ENCODE measurements at regions not wholly inside any gene's neighbourhood (a gene's known extent, or its start where the extent isn't known, plus 50 kb on each side); places are given as distances from the start of the nearest gene placed in this dataset.

DNA sequence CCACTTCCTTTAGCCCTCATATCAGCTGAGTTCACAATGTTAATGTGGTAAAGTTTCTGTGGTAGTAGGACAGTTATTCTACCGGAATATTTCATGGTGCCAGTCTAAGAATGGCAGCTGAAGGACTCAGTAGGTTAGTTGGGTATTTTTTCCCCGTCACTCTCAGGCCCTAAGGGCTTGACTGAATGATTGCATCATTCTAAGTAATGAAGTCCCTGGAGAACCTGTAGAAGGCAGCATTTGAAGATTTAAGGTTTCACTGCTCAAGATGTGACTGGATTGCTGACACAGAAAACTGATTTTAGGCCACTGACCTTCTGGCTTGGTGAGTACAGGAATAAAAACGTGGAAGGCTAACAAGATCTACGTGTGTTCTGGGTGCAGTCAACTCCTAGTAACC lies 657.3 kb downstream of the PCDH19 start:
- TF ChIP-seq CTCF (IDR thresholded peaks at IDR 0.05) (no peak), POLR2A (IDR thresholded peaks at IDR 0.05) (no peak)

Data from esophagus squamous epithelium (tissue), 4 donors.